B cell (primary cell): ENCODE measurements at regions not wholly inside any gene's neighbourhood (a gene's known extent, or its start where the extent isn't known, plus 50 kb on each side); places are given as distances from the start of the nearest gene placed in this dataset.

ENCODE experiments used
- EZH2 ChIP-seq: IDR thresholded peaks from 2 replicates; pipeline ENCODE4 v1.6.1; 2012; ENCODE audit warnings: borderline replicate concordance, low read depth, mild to moderate bottlenecking, moderate library complexity, low read length; ENCODE audit not compliant: insufficient read depth, poor library complexity, severe bottlenecking
- TF ChIP-seq, protein P1 (sequence below): fragments of 200-600 bp; IDR thresholded peaks from one replicate; pipeline ENCODE4 v1.8.0; 2022; ENCODE audit warnings: antibody characterized with exemption, mild to moderate bottlenecking

DNA sequence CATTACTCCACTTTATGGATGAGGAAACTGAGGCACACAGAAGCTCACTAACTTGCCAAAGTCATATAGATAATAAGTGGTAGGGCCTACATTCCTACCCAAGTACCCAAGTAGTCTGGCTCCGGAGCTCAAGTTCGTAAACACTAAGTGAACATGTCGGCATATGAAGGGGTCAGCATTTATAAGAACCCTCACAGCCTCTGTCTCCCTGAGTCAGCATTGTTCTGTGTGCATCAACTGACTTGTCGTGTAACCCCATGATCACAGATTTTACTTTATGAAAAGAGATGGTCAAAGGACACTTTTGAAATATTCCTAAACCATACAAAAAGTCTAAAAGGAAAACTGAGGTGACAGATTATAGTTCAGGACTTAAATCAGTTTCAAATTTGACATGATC, 260.1 kb upstream of the CCDC54 start:
- TF ChIP-seq, protein P1, sequence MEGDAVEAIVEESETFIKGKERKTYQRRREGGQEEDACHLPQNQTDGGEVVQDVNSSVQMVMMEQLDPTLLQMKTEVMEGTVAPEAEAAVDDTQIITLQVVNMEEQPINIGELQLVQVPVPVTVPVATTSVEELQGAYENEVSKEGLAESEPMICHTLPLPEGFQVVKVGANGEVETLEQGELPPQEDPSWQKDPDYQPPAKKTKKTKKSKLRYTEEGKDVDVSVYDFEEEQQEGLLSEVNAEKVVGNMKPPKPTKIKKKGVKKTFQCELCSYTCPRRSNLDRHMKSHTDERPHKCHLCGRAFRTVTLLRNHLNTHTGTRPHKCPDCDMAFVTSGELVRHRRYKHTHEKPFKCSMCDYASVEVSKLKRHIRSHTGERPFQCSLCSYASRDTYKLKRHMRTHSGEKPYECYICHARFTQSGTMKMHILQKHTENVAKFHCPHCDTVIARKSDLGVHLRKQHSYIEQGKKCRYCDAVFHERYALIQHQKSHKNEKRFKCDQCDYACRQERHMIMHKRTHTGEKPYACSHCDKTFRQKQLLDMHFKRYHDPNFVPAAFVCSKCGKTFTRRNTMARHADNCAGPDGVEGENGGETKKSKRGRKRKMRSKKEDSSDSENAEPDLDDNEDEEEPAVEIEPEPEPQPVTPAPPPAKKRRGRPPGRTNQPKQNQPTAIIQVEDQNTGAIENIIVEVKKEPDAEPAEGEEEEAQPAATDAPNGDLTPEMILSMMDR, result no peak
- no peak for TF ChIP-seq EZH2
